ENCODE measurements at regions not wholly inside any gene's neighbourhood (a gene's known extent, or its start where the extent isn't known, plus 50 kb on each side); places are given as distances from the start of the nearest gene placed in this dataset.

DNA sequence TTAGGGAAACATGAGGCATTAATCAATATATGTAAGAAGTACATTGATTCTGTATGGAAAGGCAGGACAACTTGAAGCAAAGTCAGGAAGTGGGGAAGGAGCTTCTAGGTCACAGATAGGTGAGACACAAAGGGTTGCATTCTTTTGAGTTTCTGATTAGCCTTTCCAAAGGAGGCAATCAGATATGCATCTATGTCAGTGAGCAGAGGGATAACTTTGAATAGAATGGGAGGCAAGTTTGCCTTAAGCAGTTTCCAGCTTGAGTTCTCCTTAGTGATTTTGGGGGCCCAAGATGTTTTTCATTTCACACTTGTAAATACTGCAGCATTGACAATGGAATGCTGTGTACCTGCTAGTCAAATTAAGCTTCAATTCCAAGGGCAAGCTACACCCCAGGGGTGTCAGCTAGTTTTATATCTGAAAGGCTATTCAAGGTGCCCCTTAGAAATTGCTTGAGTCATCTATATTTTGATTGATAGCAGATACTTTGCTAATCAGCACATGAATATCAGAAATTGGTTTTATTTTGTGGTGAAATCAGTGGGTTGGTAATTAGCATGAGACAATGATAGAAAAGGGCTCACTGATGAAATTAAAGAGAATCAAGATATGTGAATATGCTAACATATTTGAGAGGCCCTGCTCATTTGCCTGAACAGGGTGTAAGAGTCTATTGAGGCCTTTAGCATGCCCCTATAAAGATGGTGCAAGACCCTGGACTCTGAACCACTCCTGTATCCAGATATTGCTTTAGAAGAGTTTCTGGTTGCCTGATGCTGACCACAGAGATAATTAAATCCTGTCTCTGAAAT is 131.5 kb downstream of the TMEM17 start:
- Histone ChIP-seq H3K4me3 (ENCODE audit: low read depth in 1 of 2, low read length in 1 of 2) (no peak overlapping the region), H3K9me3 (peaks cover 5% of the 10 kb centered on the region), H3K4me1 (ENCODE audit: control insufficient read depth in 1 of 2, insufficient read depth in 1 of 2, low read depth in 1 of 2, low read length in 1 of 2) (no peaks in the 10 kb centered on the region), H3K27me3 (no peaks in the 10 kb centered on the region), H3K36me3 (no peaks in the 10 kb centered on the region), H3K27ac (no peak overlapping the region)
- TF ChIP-seq, protein P1, sequence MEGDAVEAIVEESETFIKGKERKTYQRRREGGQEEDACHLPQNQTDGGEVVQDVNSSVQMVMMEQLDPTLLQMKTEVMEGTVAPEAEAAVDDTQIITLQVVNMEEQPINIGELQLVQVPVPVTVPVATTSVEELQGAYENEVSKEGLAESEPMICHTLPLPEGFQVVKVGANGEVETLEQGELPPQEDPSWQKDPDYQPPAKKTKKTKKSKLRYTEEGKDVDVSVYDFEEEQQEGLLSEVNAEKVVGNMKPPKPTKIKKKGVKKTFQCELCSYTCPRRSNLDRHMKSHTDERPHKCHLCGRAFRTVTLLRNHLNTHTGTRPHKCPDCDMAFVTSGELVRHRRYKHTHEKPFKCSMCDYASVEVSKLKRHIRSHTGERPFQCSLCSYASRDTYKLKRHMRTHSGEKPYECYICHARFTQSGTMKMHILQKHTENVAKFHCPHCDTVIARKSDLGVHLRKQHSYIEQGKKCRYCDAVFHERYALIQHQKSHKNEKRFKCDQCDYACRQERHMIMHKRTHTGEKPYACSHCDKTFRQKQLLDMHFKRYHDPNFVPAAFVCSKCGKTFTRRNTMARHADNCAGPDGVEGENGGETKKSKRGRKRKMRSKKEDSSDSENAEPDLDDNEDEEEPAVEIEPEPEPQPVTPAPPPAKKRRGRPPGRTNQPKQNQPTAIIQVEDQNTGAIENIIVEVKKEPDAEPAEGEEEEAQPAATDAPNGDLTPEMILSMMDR (IDR thresholded peaks at IDR 0.05), result no peak

DNA sequence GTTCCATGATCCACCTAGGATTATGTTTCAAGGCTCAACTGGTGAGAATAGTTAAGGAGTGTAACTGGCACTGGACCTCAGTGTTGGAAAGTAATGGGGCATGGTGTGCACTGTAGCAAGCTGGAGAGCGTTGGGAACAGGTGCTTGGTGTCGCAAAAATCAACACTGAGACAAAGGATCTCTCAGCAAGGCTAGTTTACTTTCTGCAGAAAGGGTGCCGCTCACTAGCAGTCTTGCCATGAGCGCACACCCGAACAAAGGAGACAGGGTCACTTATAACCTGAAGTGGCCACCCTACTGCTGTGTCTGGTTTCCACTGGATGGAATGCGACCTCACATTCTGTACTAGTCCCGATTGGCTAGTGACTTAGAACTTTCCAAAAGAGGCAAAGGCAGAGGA is 133.2 kb downstream of the TMEM17 start:
- TF ChIP-seq, protein P1 (IDR thresholded peaks at IDR 0.05), result no peak
- H3K9me3 ChIP-seq, result peaks cover 5% of the 10 kb centered on the region
- H3K27ac ChIP-seq, result no peak overlapping the region
- no peaks in the 10 kb centered on the region for H3K27me3 ChIP-seq
- no peak overlapping the region for H3K4me3 ChIP-seq (ENCODE audit: low read depth in 1 of 2, low read length in 1 of 2)
- H3K4me1 ChIP-seq (ENCODE audit: control insufficient read depth in 1 of 2, insufficient read depth in 1 of 2, low read depth in 1 of 2, low read length in 1 of 2), result no peaks in the 10 kb centered on the region
- no peaks in the 10 kb centered on the region for H3K36me3 ChIP-seq

DNA sequence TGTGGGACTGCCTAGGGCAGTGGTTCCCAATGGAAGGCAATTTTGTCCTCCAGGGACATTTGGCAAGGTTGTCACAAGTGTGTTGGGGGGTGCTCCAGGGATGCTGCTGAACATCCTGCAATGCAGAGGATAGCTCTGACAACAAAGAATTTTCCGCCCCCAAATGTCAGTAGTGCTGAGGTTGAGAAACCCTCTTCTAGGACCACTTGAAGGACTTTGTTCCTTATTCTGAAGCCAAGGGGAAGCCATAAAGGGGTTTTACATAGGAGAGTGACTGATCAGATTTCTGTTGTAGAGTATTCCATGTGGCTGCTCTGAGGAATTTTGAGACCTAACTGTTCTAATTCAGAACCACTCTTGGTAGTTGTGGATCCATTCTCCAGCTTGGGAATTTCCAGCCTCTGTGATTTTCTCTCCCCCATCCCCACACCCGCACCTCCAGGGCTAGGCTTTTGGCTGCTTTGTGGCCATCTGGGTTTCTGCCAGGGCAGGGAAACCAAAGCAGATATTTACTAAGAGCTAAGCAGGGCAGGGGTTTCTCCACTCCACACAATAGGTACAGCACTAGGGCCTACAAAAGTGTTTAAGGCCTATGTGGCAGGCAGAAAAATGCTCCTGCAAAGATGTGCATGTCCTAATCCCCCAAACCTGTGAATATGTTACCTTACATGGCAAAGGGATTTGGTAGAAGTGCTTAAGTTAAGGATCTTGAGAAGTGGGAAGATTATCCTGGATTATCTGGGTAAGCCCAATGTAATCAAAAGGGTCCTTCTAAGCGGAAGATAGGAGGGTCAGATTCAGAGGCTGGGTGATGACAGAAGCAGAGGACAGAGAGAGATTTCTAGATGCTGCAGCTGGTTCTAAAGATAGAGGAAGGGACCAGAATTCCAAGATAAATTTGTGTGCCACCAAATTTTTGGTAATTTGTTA is 135.4 kb downstream of the TMEM17 start:
- Histone ChIP-seq H3K4me1 (ENCODE audit: control insufficient read depth in 1 of 2, insufficient read depth in 1 of 2, low read depth in 1 of 2, low read length in 1 of 2) (no peaks in the 10 kb centered on the region), H3K27ac (no peak overlapping the region), H3K27me3 (no peaks in the 10 kb centered on the region), H3K36me3 (no peaks in the 10 kb centered on the region), H3K4me3 (ENCODE audit: low read depth in 1 of 2, low read length in 1 of 2) (no peak overlapping the region), H3K9me3 (peaks cover 5% of the 10 kb centered on the region)
- TF ChIP-seq, protein P1 (IDR thresholded peaks at IDR 0.05), result no peak

DNA sequence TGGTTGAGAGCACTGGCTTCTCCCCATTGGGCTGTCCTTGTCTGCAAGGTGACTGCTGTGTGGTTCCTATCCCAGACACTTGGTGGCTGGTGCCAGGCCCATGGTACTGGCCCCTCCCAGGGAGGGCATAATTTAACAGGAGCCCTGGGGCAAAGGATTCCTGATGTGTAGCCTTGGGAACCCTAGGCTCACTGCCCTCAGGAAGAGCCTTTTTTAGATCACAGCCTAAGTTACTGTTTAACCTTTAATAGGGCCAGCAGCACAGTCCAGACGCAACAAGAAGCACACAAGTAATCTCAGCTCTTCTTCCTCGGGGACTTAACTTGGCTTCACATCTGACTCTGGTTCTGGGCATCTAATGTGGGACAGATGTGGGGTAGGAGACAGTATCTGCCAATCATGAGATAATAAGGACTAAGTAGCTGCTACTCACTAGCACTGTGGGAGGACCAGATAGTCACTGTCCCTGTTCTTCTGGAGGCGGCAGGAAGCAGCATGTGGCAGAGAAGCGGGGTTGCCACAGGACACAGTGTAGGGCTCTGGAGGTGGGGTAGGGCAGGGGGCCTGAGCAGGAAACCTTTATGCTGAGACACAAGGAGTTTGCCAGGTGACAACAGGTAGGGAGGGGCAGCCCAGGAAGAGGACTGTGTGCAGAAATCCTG is 136.3 kb downstream of the TMEM17 start:
- peak overlapping the region; percentile 8 for H3K27ac ChIP-seq
- TF ChIP-seq, protein P1 (IDR thresholded peaks at IDR 0.05), result no peak
- no peaks in the 10 kb centered on the region for H3K36me3 ChIP-seq
- H3K27me3 ChIP-seq, result peaks cover 8% of the 10 kb centered on the region
- no peak overlapping the region for H3K4me3 ChIP-seq (ENCODE audit: low read depth in 1 of 2, low read length in 1 of 2)
- no peaks in the 10 kb centered on the region for H3K4me1 ChIP-seq (ENCODE audit: control insufficient read depth in 1 of 2, insufficient read depth in 1 of 2, low read depth in 1 of 2, low read length in 1 of 2)
- H3K9me3 ChIP-seq, result peaks cover 5% of the 10 kb centered on the region

DNA sequence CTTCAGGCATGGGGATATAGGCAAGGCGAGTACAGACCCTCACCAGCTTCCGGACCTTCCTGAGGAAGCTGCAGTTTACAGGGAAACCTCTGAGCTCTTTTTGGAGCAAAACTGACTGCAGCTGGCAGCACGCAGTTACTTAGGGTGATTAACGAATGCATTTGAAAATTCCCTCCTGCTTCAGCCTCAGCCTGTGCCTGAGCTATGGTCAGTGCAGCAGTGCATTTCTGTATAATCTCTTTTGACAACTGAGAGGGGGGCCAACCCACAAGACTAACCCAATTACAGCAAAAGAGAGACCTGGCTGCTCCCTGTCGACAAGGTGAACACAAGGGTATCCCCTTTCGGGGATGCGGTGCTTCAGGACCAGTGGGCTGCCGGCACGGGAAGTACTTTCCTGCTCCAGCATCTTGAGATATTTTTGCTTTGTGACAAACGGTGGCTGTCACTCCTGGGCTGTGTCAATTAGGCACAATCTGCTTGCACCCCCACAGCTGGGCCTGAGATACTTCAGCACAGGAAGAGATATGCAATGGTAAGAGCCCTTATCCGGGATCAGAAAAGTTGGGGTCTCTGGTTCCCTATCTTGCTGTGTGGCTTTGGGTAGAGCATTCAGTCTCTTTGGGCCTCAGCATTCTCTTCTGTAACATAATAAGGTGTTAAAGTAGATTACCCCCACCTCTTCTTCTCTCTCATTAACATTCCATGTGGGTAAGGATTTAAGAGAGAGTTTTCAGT is 141.0 kb downstream of the TMEM17 start:
- no peaks in the 10 kb centered on the region for H3K36me3 ChIP-seq
- H3K4me1 ChIP-seq (ENCODE audit: control insufficient read depth in 1 of 2, insufficient read depth in 1 of 2, low read depth in 1 of 2, low read length in 1 of 2), result no peaks in the 10 kb centered on the region
- no peak overlapping the region for H3K27ac ChIP-seq
- H3K9me3 ChIP-seq, result no peaks in the 10 kb centered on the region
- H3K27me3 ChIP-seq, result peaks cover 10% of the 10 kb centered on the region
- H3K4me3 ChIP-seq (ENCODE audit: low read depth in 1 of 2, low read length in 1 of 2), result no peak overlapping the region
- TF ChIP-seq, protein P1 (IDR thresholded peaks at IDR 0.05), result no peak

All from neutrophil (primary cell).